ENCODE measurements at regions not wholly inside any gene's neighbourhood (a gene's known extent, or its start where the extent isn't known, plus 50 kb on each side); places are given as distances from the start of the nearest gene placed in this dataset.

DNA sequence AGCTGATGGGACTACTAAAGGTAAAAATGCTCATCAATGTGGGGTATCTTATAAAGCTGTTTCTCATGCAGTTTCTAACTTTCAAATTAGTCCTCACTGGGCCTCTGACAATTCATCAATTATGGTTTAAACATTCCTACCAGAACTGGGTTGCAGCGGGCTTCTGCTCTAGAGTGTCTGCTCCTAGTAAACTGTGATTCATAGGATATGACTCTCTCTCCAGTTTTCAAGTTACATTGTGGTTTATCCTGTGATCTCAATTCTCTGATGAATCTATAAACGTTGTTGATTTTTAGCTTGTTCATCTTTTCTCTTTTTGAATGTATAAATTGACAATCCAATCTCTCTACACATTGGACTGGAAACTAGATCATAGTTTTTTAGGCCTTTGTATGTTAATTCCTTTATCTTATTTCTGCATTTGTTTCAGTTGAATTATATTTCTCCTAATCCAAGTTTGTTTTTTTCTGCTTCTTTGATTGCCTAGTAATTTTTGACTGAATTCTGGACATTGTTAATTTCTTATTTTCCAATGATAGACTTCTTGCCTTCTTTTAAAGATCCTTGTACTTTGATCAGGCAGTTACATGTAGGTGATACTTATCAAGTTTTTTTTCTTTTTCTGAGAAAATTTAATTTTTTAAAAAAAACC, 822.6 kb downstream of the TLE1 start:
- no peak for TF ChIP-seq POLR2AphosphoS5 (IDR thresholded peaks at IDR 0.05; ENCODE audit: low read depth, low read length)
- no peak for TF ChIP-seq FOXP2 (optimal IDR thresholded peaks at IDR 0.05; ENCODE audit: borderline replicate concordance, extremely low read depth, extremely low read length, insufficient read depth)
- no peak for TF ChIP-seq SIN3A (IDR thresholded peaks at IDR 0.05; ENCODE audit: borderline replicate concordance, insufficient read depth, low read length)
- no peak for TF ChIP-seq TAF1 (IDR thresholded peaks at IDR 0.05; ENCODE audit: borderline replicate concordance, insufficient read depth, low read length)
- TF ChIP-seq, protein P1, sequence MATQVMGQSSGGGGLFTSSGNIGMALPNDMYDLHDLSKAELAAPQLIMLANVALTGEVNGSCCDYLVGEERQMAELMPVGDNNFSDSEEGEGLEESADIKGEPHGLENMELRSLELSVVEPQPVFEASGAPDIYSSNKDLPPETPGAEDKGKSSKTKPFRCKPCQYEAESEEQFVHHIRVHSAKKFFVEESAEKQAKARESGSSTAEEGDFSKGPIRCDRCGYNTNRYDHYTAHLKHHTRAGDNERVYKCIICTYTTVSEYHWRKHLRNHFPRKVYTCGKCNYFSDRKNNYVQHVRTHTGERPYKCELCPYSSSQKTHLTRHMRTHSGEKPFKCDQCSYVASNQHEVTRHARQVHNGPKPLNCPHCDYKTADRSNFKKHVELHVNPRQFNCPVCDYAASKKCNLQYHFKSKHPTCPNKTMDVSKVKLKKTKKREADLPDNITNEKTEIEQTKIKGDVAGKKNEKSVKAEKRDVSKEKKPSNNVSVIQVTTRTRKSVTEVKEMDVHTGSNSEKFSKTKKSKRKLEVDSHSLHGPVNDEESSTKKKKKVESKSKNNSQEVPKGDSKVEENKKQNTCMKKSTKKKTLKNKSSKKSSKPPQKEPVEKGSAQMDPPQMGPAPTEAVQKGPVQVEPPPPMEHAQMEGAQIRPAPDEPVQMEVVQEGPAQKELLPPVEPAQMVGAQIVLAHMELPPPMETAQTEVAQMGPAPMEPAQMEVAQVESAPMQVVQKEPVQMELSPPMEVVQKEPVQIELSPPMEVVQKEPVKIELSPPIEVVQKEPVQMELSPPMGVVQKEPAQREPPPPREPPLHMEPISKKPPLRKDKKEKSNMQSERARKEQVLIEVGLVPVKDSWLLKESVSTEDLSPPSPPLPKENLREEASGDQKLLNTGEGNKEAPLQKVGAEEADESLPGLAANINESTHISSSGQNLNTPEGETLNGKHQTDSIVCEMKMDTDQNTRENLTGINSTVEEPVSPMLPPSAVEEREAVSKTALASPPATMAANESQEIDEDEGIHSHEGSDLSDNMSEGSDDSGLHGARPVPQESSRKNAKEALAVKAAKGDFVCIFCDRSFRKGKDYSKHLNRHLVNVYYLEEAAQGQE (IDR thresholded peaks at IDR 0.05; ENCODE audit: insufficient read depth in 1 of 2, low read depth in 2 of 2, low read length in 2 of 2): no peak

DNA sequence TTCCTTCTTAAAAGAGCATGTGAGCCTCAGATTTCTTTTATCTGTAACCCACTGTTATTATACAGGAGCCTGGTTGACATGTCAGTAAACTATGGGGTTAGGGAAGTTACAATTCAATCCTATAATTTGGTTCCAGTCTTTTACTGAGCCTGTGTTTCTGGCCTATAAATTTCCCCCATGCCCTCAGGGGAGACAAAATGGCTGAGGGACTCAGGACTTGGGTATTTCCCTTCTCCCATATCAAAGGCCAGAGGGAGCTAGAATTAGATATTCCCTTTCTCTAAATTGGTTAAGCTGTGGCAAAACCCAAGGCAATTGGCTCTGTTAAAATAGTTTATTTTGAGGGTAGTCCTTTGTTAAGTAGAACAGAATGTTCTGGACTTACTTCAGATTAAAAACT, 823.2 kb downstream of the TLE1 start:
- TF ChIP-seq SIN3A (IDR thresholded peaks at IDR 0.05; ENCODE audit: borderline replicate concordance, insufficient read depth, low read length) (no peak), TAF1 (IDR thresholded peaks at IDR 0.05; ENCODE audit: borderline replicate concordance, insufficient read depth, low read length) (no peak), POLR2AphosphoS5 (IDR thresholded peaks at IDR 0.05; ENCODE audit: low read depth, low read length) (no peak), FOXP2 (optimal IDR thresholded peaks at IDR 0.05; ENCODE audit: borderline replicate concordance, extremely low read depth, extremely low read length, insufficient read depth) (no peak)
- TF ChIP-seq, protein P1 (IDR thresholded peaks at IDR 0.05; ENCODE audit: insufficient read depth in 1 of 2, low read depth in 2 of 2, low read length in 2 of 2): no peak

DNA sequence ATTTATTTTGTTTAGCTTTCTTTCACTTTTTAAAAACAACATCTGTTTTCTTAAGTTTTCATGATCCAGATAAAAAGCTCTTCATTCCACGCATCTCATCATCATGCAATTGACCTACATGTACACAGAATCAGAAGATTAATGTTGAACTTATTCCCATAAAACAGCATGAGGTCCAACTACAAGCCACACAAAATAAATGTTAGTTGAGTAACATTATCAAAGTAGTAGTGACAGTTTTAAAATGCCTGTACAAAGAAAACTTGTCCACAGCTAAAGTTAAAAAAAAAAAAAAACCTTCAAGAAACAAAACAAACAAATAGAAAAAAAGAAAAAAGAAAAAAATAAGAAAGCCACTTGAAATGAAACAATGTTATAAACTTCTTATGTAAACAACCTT, 846.3 kb downstream of the TLE1 start:
- TF ChIP-seq FOXP2 (optimal IDR thresholded peaks at IDR 0.05; ENCODE audit: borderline replicate concordance, extremely low read depth, extremely low read length, insufficient read depth) (no peak), SIN3A (IDR thresholded peaks at IDR 0.05; ENCODE audit: borderline replicate concordance, insufficient read depth, low read length) (no peak), POLR2AphosphoS5 (IDR thresholded peaks at IDR 0.05; ENCODE audit: low read depth, low read length) (no peak), TAF1 (IDR thresholded peaks at IDR 0.05; ENCODE audit: borderline replicate concordance, insufficient read depth, low read length) (no peak)
- TF ChIP-seq, protein P1 (IDR thresholded peaks at IDR 0.05; ENCODE audit: insufficient read depth in 1 of 2, low read depth in 2 of 2, low read length in 2 of 2): no peak

DNA sequence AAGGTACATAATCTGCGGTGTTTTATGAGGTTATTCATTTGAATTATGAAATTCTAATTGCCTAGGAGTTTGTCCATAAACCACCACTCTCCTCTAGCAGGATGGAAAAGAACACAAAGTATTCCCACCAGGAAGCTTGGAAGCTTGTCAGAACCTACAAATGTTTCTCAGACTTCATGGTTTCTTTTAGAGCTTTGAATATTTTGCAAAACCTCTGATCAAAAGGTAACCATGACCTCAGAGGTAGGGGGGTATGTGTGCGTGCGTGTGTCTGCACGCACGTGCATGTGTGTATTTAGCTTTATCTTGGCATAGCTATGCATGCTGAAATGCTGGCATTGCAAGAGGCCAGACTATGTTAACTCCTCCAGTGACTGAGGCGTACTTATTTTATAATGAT, 847.0 kb downstream of the TLE1 start:
- no peak for TF ChIP-seq TAF1 (IDR thresholded peaks at IDR 0.05; ENCODE audit: borderline replicate concordance, insufficient read depth, low read length)
- TF ChIP-seq, protein P1 (IDR thresholded peaks at IDR 0.05; ENCODE audit: insufficient read depth in 1 of 2, low read depth in 2 of 2, low read length in 2 of 2): no peak
- no peak for TF ChIP-seq POLR2AphosphoS5 (IDR thresholded peaks at IDR 0.05; ENCODE audit: low read depth, low read length)
- no peak for TF ChIP-seq SIN3A (IDR thresholded peaks at IDR 0.05; ENCODE audit: borderline replicate concordance, insufficient read depth, low read length)
- no peak for TF ChIP-seq FOXP2 (optimal IDR thresholded peaks at IDR 0.05; ENCODE audit: borderline replicate concordance, extremely low read depth, extremely low read length, insufficient read depth)
